ENCODE measurements at regions not wholly inside any gene's neighbourhood (a gene's known extent, or its start where the extent isn't known, plus 50 kb on each side); places are given as distances from the start of the nearest gene placed in this dataset.
"Not testable (repeated sequence)": the region's sequence is repeated elsewhere in the genome, so short reads cannot be mapped to it uniquely, and the experiment has no call there.

DNA sequence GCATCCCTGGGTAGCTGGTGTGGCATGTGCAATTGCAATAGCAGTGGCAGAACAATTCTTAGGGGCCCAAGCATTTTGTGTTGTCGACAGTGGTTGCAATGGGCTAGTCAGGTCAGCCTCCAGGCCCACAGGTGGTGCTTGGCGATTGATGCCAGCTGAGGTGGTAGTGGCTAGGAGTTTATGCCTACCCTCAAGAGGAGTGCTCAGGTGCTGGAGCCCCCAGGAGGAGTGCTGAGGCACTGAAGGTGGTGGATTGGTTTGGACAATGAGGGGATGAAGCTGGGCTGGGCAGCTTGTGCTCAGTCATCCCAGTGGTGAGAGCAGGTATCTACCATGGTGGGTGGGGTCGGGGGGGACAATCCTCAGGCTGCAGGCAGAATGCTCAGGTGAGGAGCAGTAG is 877.9 kb upstream of the TMEFF2 start:
- TF ChIP-seq, protein P1, sequence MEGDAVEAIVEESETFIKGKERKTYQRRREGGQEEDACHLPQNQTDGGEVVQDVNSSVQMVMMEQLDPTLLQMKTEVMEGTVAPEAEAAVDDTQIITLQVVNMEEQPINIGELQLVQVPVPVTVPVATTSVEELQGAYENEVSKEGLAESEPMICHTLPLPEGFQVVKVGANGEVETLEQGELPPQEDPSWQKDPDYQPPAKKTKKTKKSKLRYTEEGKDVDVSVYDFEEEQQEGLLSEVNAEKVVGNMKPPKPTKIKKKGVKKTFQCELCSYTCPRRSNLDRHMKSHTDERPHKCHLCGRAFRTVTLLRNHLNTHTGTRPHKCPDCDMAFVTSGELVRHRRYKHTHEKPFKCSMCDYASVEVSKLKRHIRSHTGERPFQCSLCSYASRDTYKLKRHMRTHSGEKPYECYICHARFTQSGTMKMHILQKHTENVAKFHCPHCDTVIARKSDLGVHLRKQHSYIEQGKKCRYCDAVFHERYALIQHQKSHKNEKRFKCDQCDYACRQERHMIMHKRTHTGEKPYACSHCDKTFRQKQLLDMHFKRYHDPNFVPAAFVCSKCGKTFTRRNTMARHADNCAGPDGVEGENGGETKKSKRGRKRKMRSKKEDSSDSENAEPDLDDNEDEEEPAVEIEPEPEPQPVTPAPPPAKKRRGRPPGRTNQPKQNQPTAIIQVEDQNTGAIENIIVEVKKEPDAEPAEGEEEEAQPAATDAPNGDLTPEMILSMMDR (IDR thresholded peaks at IDR 0.05; ENCODE audit: insufficient read depth, low read length) = no peak
- no peak for DNase-seq (ENCODE audit: low read depth)
- no peak overlapping the region for H3K4me3 ChIP-seq (ENCODE audit: low read depth, low read length)

GRCh38 chr2:193025556-193025955 is 830.8 kb upstream of the TMEFF2 start:
- DNase-seq (ENCODE audit: low read depth); H3K4me3 ChIP-seq (ENCODE audit: low read depth, low read length): not testable (repeated sequence)

GRCh38 chr2:193024791-193025190 is 830.1 kb upstream of the TMEFF2 start:
- H3K4me3 ChIP-seq (ENCODE audit: low read depth, low read length) = no peak overlapping the region
- DNase-seq (ENCODE audit: low read depth) = no peak
- TF ChIP-seq, protein P1 (IDR thresholded peaks at IDR 0.05; ENCODE audit: insufficient read depth, low read length) = no peak

DNA sequence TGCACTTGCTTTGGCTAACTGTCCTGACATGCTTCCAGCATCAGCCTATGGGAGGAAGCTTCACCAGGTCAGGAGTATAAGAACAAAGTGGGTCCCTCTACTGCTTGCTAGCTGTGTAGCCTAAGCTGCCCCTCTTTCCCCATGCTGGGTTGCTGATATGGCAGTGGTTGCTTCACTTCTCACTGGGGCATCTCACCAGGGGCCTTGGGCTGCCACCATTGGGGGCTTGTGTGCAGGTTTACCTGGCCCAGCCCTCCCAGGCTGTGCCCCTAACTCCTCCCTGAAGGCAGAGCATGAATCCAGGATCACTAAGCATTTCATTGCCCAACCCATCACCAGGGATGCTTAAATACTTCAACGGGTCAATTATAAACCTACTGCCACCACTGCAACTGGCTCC is 817.1 kb upstream of the TMEFF2 start:
- DNase-seq (ENCODE audit: low read depth) = no peak
- TF ChIP-seq, protein P1 (IDR thresholded peaks at IDR 0.05; ENCODE audit: insufficient read depth, low read length) = no peak
- no peak overlapping the region for H3K4me3 ChIP-seq (ENCODE audit: low read depth, low read length)

- no peak overlapping the region for H3K4me3 ChIP-seq (ENCODE audit: low read depth, low read length)
- TF ChIP-seq, protein P1 (IDR thresholded peaks at IDR 0.05; ENCODE audit: insufficient read depth, low read length) = no peak
- DNase-seq (ENCODE audit: low read depth) = no peak
Measured at GRCh38 chr2:192993059-192993458, 798.3 kb upstream of the TMEFF2 start.

DNA sequence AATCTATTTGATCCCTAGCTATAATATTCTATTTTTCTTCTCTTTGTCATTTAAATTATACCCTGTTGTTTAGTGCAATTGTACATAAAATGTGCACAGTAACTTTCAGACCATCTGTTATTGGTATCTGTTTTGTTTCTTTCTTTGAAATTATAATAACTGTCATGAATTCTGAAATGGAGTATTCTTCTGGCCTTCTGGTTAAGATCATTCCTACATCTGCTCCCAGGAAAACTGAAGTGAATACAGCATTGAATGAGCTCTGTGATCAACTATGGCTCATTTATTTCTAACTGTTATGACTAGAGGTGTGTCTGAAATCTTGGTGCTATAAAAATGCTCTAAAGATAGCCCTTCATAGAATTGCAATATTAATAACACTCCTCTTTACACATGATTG is 788.4 kb upstream of the TMEFF2 start:
- H3K4me3 ChIP-seq (ENCODE audit: low read depth, low read length) = no peak overlapping the region
- TF ChIP-seq, protein P1 (IDR thresholded peaks at IDR 0.05; ENCODE audit: insufficient read depth, low read length) = no peak

GRCh38 chr2:192978395-192978794 is 783.7 kb upstream of the TMEFF2 start:
- TF ChIP-seq, protein P1 (IDR thresholded peaks at IDR 0.05; ENCODE audit: insufficient read depth, low read length) = no peak
- no peak for DNase-seq (ENCODE audit: low read depth)
- no peak overlapping the region for H3K4me3 ChIP-seq (ENCODE audit: low read depth, low read length)

More for the DNA sequence above, 788.4 kb upstream of the TMEFF2 start:
- DNase-seq (ENCODE audit: low read depth) = no peak

All from fibroblast of the aortic adventitia (primary cell).